Breast epithelium (tissue), 4 donors: ENCODE measurements at regions not wholly inside any gene's neighbourhood (a gene's known extent, or its start where the extent isn't known, plus 50 kb on each side); places are given as distances from the start of the nearest gene placed in this dataset.

Experiments used
- DNase-seq, 2 donors: peaks; one replicate each; pipeline ENCODE4 v3.0.0-alpha.2; 2019; ENCODE audit warnings: low spot score in 2 of 2
- H3K27ac ChIP-seq, 2 donors: fragments of 200-600 bp; sonication (generic) in 1 of 2; one replicate each; pipeline ENCODE4 v1.5.1; 2016 to 2019; ENCODE audit warnings: mild to moderate bottlenecking in 1 of 2
- H3K27me3 ChIP-seq, 2 donors: fragments of 200-600 bp; sonication (generic) in 1 of 2; one replicate each; pipeline versions ENCODE4 v1.5.1 to v1.6.0; 2017 to 2019; ENCODE audit warnings: control low read depth in 1 of 2, mild to moderate bottlenecking in 1 of 2
- H3K36me3 ChIP-seq: fragments of 200-600 bp; one replicate; pipeline ENCODE4 v1.5.1; 2019
- H3K4me1 ChIP-seq, 2 donors: fragments of 200-600 bp; sonication (generic); one replicate each; pipeline ENCODE4 v1.5.1; 2016 to 2019; ENCODE audit warnings: control low read depth in 1 of 2
- H3K4me3 ChIP-seq, 3 donors: fragments of 200-600 bp; sonication (generic); 1 replicate in 2 of 3; 2 replicates in 1 of 3; pipeline ENCODE4 v1.5.1; 2016 to 2019; ENCODE audit warnings: mild to moderate bottlenecking in 3 of 3, moderate library complexity in 2 of 3
- H3K9me3 ChIP-seq, 2 donors: fragments of 200-600 bp; sonication (generic) in 1 of 2; one replicate each; pipeline ENCODE4 v1.5.1; 2016 to 2019; ENCODE audit warnings: control low read depth in 1 of 2
- CTCF ChIP-seq, 3 donors: fragments of 450-650 bp; IDR thresholded peaks; one replicate each; pipeline ENCODE4 v1.5.1; 2016 to 2017; ENCODE audit warnings: antibody characterized with exemption in 3 of 3, mild to moderate bottlenecking in 3 of 3, moderate library complexity in 3 of 3
- POLR2A ChIP-seq: fragments of 450-650 bp; IDR thresholded peaks from one replicate; pipeline ENCODE4 v1.6.1; 2016; ENCODE audit warnings: antibody characterized with exemption, mild to moderate bottlenecking, moderate library complexity
- POLR2AphosphoS5 ChIP-seq, 3 donors: sonication (generic); formaldehyde crosslinking; IDR thresholded peaks; one replicate each; pipeline ENCODE4 v1.6.1; 2017; ENCODE audit warnings: antibody characterized with exemption in 3 of 3
- intact Hi-C: fragments of 100-400 bp; cut with DNase I; formaldehyde crosslinking; loops from one replicate; pipeline ENCODE4 v1.15.1; 2023; ENCODE audit warnings: low total_unique reads

- H3K27ac ChIP-seq = no peak overlapping the region
- no peaks in the 10 kb centered on the region for H3K36me3 ChIP-seq
- intact Hi-C loops = no loop called here
- H3K4me1 ChIP-seq = no peaks in the 10 kb centered on the region
- DNase-seq = no peak
- H3K9me3 ChIP-seq = no peaks in the 10 kb centered on the region
- no peak overlapping the region for H3K4me3 ChIP-seq
- no peak for TF ChIP-seq CTCF (IDR thresholded peaks at IDR 0.05)
- no peak for TF ChIP-seq POLR2A
- TF ChIP-seq POLR2AphosphoS5 (IDR thresholded peaks at IDR 0.05) = no peak
- H3K27me3 ChIP-seq = no peaks in the 10 kb centered on the region
Measured at GRCh38 chr5:125298258-125298657, 551.8 kb upstream of the ZNF608 start.

DNA sequence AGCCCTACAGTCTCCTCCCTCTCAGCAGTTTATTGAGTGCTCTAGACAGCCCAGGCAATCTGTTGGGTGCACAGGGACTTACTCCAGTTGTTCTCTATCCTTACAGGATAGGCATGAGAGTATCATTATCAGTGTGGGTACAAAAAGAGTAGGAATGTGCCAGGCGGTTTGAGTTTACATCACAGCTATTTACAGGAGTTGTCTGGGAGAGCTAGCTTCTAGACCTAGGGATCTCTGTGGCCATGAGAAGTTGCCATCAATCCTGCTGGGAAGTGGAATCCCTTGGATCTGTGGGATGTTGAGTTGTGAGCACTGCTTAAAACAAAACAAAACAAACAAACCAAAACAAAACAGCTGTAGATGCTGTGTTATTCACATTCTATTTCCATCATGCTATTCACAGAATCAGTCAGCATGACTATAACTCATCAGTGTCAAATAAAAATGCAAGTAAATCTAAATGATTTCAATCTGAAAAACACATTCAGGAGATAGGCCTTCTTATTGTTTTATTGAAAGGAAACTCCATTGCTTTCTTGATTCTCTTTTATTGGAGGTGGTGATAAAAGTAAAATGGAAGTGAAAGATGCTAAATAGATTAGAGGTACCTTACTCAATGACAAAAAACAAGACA lies 552.4 kb upstream of the ZNF608 start:
- H3K27ac ChIP-seq = no peak overlapping the region
- DNase-seq = no peak
- H3K27me3 ChIP-seq = no peaks in the 10 kb centered on the region
- H3K9me3 ChIP-seq = no peaks in the 10 kb centered on the region
- no peaks in the 10 kb centered on the region for H3K4me1 ChIP-seq
- TF ChIP-seq CTCF (IDR thresholded peaks at IDR 0.05) (no peak), POLR2AphosphoS5 (IDR thresholded peaks at IDR 0.05) (no peak), POLR2A (no peak)
- H3K36me3 ChIP-seq = no peaks in the 10 kb centered on the region
- H3K4me3 ChIP-seq = no peak overlapping the region
- intact Hi-C loops = no loop called here

DNA sequence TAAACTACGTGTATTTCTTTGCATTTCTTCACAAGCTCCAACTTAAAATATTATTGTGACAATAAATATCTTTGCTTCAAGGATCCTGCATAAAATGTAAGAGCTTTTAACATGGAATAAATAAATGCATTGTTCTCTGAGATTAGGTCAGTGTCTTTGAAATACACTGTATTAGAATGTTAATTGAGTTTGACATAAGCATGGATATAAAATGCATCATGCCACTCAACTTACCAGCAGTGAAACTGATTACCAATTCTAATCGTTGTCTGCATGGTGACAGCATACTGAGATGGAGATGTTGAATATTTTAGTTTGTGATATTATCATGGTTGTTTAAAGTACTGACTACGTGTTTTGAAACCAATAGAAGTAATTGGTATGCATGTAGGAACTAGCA lies 555.3 kb upstream of the ZNF608 start:
- DNase-seq = no peak
- no peak for TF ChIP-seq POLR2AphosphoS5 (IDR thresholded peaks at IDR 0.05)
- TF ChIP-seq POLR2A = no peak
- intact Hi-C loops = no loop called here
- Histone ChIP-seq H3K27me3 (no peaks in the 10 kb centered on the region), H3K36me3 (no peaks in the 10 kb centered on the region), H3K4me3 (no peak overlapping the region), H3K9me3 (peaks cover 0 to 3% of the 10 kb centered on the region in 2 donors), H3K4me1 (no peaks in the 10 kb centered on the region), H3K27ac (no peak overlapping the region)

DNA sequence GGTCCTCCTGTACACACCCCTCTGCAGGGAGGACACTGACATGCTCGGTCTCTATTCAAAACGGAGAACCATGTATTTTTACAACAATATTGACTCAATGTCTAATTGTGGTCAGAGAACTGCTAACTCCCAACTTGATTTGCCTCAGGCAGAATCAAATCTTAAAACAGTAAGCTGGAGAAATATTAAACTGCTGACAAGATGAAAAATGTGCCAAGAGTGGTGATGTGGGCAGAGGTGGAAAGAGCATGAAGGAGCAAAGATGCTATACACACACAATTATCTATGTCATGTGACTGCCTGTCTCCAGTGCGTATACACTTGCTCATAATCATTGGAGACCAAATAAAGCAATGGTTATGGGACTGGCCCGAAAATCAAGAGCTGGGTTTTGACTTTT lies 556.1 kb upstream of the ZNF608 start:
- no peak for DNase-seq
- no peaks in the 10 kb centered on the region for H3K27me3 ChIP-seq
- H3K4me3 ChIP-seq = no peak overlapping the region
- TF ChIP-seq CTCF (IDR thresholded peaks at IDR 0.05) (no peak), POLR2AphosphoS5 (IDR thresholded peaks at IDR 0.05) (no peak), POLR2A (no peak)
- H3K27ac ChIP-seq = no peak overlapping the region
- no peaks in the 10 kb centered on the region for H3K4me1 ChIP-seq
- intact Hi-C loops = no loop called here
- H3K36me3 ChIP-seq = no peaks in the 10 kb centered on the region
- peaks cover 0 to 4% of the 10 kb centered on the region in 2 donors for H3K9me3 ChIP-seq

DNA sequence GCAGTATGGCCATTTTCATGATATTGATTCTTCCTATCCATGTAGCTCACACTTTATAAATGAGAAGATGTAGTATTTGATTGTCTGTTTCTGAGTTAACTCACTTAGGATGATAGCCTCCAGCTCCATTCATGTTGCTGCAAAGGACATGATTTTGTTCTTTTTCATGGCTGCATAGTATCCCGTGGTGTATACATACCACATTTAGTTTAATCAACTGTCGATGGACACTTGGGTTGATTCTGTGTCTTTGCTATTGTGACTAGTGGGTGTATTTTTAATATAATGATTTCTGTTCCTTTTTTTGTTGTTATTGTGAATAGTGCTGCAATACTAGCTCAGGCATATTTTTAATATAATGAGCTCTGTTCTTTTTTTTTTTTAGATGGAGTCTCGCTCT lies 560.3 kb upstream of the ZNF608 start:
- Histone ChIP-seq H3K27me3 (no peaks in the 10 kb centered on the region), H3K4me1 (no peaks in the 10 kb centered on the region), H3K4me3 (no peak overlapping the region), H3K27ac (no peak overlapping the region), H3K36me3 (no peaks in the 10 kb centered on the region), H3K9me3 (peaks cover 0 to 4% of the 10 kb centered on the region in 2 donors)
- TF ChIP-seq POLR2AphosphoS5 (IDR thresholded peaks at IDR 0.05) (no peak), POLR2A (no peak), CTCF (IDR thresholded peaks at IDR 0.05) (no peak)
- no peak for DNase-seq
- intact Hi-C loops = no loop called here

GRCh38 chr5:125310749-125311148 lies 564.3 kb upstream of the ZNF608 start:
- no peak for TF ChIP-seq POLR2A
- TF ChIP-seq CTCF (IDR thresholded peaks at IDR 0.05) = no peak
- TF ChIP-seq POLR2AphosphoS5 (IDR thresholded peaks at IDR 0.05) = no peak

More at GRCh38 chr5:125310749-125311148, 564.3 kb upstream of the ZNF608 start:
- Histone ChIP-seq H3K27me3 (no peaks in the 10 kb centered on the region), H3K4me3 (no peak overlapping the region), H3K36me3 (no peaks in the 10 kb centered on the region), H3K27ac (no peak overlapping the region), H3K9me3 (peaks cover 4 to 7% of the 10 kb centered on the region in 2 donors), H3K4me1 (no peaks in the 10 kb centered on the region)
- no peak for DNase-seq
- intact Hi-C loops = no loop called here
